Spleen (tissue), 7 donors: ENCODE measurements at regions not wholly inside any gene's neighbourhood (a gene's known extent, or its start where the extent isn't known, plus 50 kb on each side); places are given as distances from the start of the nearest gene placed in this dataset.

Source experiments
- CTCF ChIP-seq, 11 experiments: fragments of 200-600 bp in 7 of 11; fragments of 450-650 bp in 4 of 11; sonication (generic) in 4 of 11; IDR thresholded peaks in 8 of 11; conservative IDR thresholded peaks in 3 of 11; 1 replicate in 7 of 11; 2 replicates in 4 of 11; pipeline versions ENCODE4 v1.4.0 to v1.8.0; 2016 to 2021; ENCODE audit warnings: antibody characterized with exemption in 11 of 11, inconsistent platforms in 4 of 11, mild to moderate bottlenecking in 1 of 11
- POLR2A ChIP-seq, 3 donors: fragments of 450-650 bp; IDR thresholded peaks; one replicate each; pipeline ENCODE4 v1.5.1; 2017; ENCODE audit warnings: antibody characterized with exemption in 3 of 3, mild to moderate bottlenecking in 1 of 3
- POLR2AphosphoS5 ChIP-seq, 3 donors: sonication (generic); formaldehyde crosslinking; IDR thresholded peaks; one replicate each; pipeline ENCODE4 v1.5.1; 2017; ENCODE audit warnings: antibody characterized with exemption in 3 of 3
- donor health status: DM: no; HTN: no; CAD: no; lungs with moderate emphysema.
- donor health status: DM: no; HTN: no; CAD: no.
- donor health status: DM: no; HTN: no; CAD: no.

- TF ChIP-seq CTCF (IDR thresholded peaks at IDR 0.05 in 8 of 11, conservative IDR thresholded peaks at IDR 0.05 in 3 of 11): no peak
- no peak for TF ChIP-seq POLR2AphosphoS5 (IDR thresholded peaks at IDR 0.05)
- TF ChIP-seq POLR2A (IDR thresholded peaks at IDR 0.05): no peak
Observed at GRCh38 chr7:91367812-91368578, 103.8 kb downstream of the FZD1 start.
